Mesothelial cell of epicardium (in vitro differentiated cells): ENCODE measurements at regions not wholly inside any gene's neighbourhood (a gene's known extent, or its start where the extent isn't known, plus 50 kb on each side); places are given as distances from the start of the nearest gene placed in this dataset.

Experiments
- DNase-seq, 2 experiments: peaks; one replicate each; pipeline ENCODE4 v3.0.0; 2021; ENCODE audit warnings: low spot score in 2 of 2; ENCODE audit not compliant: unreplicated experiment in 2 of 2
- H3K27ac Mint-ChIP-seq: 2 replicates; pipeline ENCODE4 v1.8.0; 2021; ENCODE audit warnings: mixed read lengths
- H3K27me3 Mint-ChIP-seq: 2 replicates; pipeline ENCODE4 v1.8.0; 2021; ENCODE audit warnings: low read depth, mixed read lengths
- H3K36me3 Mint-ChIP-seq: 2 replicates; pipeline ENCODE4 v1.8.0; 2021; ENCODE audit warnings: mixed read lengths
- H3K4me1 Mint-ChIP-seq: 2 replicates; pipeline ENCODE4 v1.8.0; 2021; ENCODE audit warnings: mixed read lengths
- H3K4me3 Mint-ChIP-seq: 2 replicates; pipeline ENCODE4 v1.8.0; 2021; ENCODE audit warnings: mild to moderate bottlenecking, moderate library complexity, mixed read lengths
- H3K9me3 Mint-ChIP-seq: 2 replicates; pipeline ENCODE4 v1.8.0; 2021; ENCODE audit warnings: mixed read lengths
- TF ChIP-seq, protein P1 (sequence below): fragments of 200-600 bp; sonication (generic); IDR thresholded peaks from one replicate; pipeline ENCODE4 v1.5.0; 2021; ENCODE audit warnings: antibody characterized with exemption; ENCODE audit not compliant: unreplicated experiment

DNA sequence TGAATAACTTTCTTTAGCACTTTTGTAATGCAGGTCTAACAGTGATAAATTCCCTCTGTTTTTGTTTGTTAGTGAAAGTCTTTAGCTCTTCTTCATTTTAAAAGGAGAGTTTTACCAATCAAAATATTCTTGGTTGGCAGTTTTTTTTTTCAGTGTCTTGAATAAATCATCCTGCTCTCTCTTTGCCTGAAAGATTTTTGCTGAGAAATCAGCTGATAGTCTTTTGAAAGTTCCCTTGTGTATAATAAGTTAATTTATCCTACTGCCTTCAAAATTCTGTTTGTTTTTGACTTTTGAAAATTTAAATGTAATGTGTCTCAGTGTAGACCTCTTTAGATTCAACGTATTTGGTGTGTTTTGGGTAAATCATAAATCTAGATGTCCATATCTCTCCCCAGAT, 205.7 kb upstream of the NXPH2 start:
- Mint-ChIP-seq H3K4me1 (no peaks in the 10 kb centered on the region), H3K36me3 (no peaks in the 10 kb centered on the region), H3K27ac (no peak overlapping the region), H3K4me3 (no peak overlapping the region), H3K9me3 (peaks cover 38% of the 10 kb centered on the region), H3K27me3 (no peaks in the 10 kb centered on the region)
- TF ChIP-seq, protein P1, sequence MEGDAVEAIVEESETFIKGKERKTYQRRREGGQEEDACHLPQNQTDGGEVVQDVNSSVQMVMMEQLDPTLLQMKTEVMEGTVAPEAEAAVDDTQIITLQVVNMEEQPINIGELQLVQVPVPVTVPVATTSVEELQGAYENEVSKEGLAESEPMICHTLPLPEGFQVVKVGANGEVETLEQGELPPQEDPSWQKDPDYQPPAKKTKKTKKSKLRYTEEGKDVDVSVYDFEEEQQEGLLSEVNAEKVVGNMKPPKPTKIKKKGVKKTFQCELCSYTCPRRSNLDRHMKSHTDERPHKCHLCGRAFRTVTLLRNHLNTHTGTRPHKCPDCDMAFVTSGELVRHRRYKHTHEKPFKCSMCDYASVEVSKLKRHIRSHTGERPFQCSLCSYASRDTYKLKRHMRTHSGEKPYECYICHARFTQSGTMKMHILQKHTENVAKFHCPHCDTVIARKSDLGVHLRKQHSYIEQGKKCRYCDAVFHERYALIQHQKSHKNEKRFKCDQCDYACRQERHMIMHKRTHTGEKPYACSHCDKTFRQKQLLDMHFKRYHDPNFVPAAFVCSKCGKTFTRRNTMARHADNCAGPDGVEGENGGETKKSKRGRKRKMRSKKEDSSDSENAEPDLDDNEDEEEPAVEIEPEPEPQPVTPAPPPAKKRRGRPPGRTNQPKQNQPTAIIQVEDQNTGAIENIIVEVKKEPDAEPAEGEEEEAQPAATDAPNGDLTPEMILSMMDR, result no peak
- DNase-seq, result no peak

DNA sequence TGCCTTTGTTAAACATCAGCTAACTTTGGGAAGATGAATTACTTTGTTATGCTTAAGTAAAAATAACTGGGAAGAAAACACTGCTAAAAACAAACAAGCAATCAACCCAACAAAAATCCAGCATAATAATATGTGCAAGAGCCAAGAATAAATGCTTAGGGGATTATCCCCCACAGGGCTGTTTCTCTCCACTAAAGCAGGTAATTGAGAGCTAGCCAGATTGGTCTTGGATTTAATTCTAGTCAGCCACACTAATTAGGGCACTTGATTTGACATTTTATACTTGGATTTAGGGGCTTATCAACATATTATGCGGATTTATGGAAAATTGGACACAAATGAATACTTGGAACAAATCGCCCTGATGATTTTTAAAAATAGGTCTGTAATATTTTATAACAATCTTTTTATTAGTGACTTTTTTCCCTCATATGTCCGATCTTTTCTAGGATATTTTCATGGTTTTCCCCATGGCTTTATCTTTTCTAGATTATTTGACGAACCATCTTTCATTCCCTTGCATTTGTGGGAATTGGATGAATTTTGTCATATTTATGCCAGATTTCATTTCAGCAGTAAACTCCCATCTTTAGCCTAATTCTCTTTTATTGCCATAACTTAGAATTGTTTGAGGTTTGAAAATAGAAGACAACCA, 199.1 kb upstream of the NXPH2 start:
- Mint-ChIP-seq H3K36me3 (no peaks in the 10 kb centered on the region), H3K27ac (no peak overlapping the region), H3K4me1 (no peaks in the 10 kb centered on the region), H3K4me3 (no peak overlapping the region), H3K27me3 (no peaks in the 10 kb centered on the region), H3K9me3 (peaks cover 23% of the 10 kb centered on the region)
- TF ChIP-seq, protein P1, result no peak
- DNase-seq, result no peak

DNA sequence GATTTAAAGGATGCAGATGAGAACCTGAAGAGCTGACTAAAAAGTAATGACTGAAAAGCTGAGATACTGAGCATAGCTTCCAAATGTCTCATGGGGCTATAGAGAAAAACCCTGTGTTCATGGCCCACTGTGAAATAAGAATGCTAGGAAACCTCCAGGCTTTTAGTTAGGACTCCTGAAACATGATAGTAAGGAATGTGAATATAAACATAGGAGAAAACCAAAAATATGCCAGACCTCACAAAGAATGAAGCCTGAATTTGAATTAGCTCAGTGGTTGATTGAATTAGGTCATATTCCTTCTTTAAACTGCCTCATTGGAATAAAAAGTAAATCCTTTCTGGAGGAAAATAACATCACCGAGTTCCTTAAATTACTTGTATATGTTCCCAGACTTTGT, 194.5 kb upstream of the NXPH2 start:
- H3K36me3 Mint-ChIP-seq, result no peaks in the 10 kb centered on the region
- TF ChIP-seq, protein P1, result no peak
- H3K4me1 Mint-ChIP-seq, result no peaks in the 10 kb centered on the region
- no peak overlapping the region for H3K27ac Mint-ChIP-seq
- DNase-seq, result no peak
- H3K4me3 Mint-ChIP-seq, result no peak overlapping the region
- H3K27me3 Mint-ChIP-seq, result no peaks in the 10 kb centered on the region
- peaks cover 21% of the 10 kb centered on the region for H3K9me3 Mint-ChIP-seq

DNA sequence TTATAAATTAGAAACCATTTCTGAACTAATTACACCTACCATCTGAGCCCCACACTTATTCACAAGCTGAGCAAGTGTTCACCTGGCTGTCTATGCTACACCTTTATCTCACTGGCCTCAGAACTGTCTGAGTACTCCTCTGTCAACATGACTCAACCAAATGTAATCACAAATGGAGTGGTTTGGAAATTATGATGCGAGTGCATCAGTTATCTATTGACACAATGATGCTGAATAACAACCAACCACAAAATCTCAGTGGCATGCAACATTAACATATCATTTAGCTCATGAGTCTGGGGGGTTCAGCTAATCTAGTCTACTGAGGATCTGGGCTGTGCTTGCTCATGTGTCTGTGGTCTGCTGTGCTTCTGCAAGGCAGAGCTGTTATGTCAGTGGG, 184.2 kb upstream of the NXPH2 start:
- H3K27ac Mint-ChIP-seq, result no peak overlapping the region
- H3K27me3 Mint-ChIP-seq, result no peaks in the 10 kb centered on the region
- TF ChIP-seq, protein P1, result no peak
- peaks cover 4% of the 10 kb centered on the region for H3K4me1 Mint-ChIP-seq
- H3K4me3 Mint-ChIP-seq, result no peak overlapping the region
- no peak for DNase-seq
- H3K9me3 Mint-ChIP-seq, result peaks cover 3% of the 10 kb centered on the region
- no peaks in the 10 kb centered on the region for H3K36me3 Mint-ChIP-seq

DNA sequence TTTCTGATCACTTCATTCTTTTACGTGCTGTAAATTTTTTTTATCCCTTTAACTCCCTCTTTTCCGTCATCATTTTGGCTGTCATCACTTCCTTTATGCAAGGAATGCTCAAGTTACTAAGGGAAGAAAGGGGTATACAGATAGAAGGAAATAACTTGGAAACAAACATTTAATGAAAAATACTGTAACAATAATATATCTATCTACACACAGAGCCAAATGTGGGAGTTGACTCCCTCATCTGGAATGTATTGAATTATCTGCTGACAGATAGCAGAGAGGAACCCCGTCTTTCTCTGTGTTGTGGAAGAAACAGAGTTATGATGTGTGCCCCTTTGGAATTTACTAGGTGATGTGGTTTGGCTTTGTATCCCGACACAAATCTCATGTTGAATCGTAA, 182.5 kb upstream of the NXPH2 start:
- Mint-ChIP-seq H3K27me3 (no peaks in the 10 kb centered on the region), H3K4me1 (peaks cover 4% of the 10 kb centered on the region), H3K27ac (no peak overlapping the region), H3K4me3 (no peak overlapping the region), H3K9me3 (peaks cover 8% of the 10 kb centered on the region), H3K36me3 (no peaks in the 10 kb centered on the region)
- TF ChIP-seq, protein P1, result no peak
- DNase-seq, result no peak

DNA sequence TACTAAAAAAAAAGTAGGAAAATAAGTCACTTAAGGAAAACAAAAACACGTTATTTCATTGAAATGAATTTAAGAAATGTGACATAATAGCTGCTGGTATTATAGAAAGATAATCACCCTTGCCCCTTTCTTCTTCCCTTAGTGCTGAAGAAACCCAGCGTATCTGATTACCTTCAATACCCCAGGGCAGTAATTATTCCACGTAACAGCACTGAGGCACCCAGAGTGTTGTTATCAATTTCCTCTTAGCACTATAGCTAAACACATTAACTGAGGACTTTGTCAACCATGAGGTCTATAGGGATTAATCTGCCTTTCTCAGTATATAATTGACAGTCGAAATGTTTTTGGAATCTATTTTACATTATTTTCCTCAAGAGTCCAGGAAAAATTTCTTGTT, 180.0 kb upstream of the NXPH2 start:
- Mint-ChIP-seq H3K36me3 (no peaks in the 10 kb centered on the region), H3K27ac (no peak overlapping the region), H3K4me1 (peaks cover 4% of the 10 kb centered on the region), H3K9me3 (peaks cover 12% of the 10 kb centered on the region), H3K27me3 (no peaks in the 10 kb centered on the region), H3K4me3 (no peak overlapping the region)
- no peak for DNase-seq
- TF ChIP-seq, protein P1, result no peak
